Psoas muscle (tissue), 7 donors: ENCODE measurements at regions not wholly inside any gene's neighbourhood (a gene's known extent, or its start where the extent isn't known, plus 50 kb on each side); places are given as distances from the start of the nearest gene placed in this dataset.

ENCODE experiments used
- ATAC-seq, 4 donors: fragments of 200-7000 bp; cut with Tn5 transposase; one replicate each; pipeline ENCODE4 v1.9.1; 2020; ENCODE audit warnings: moderate library complexity in 3 of 4, mild to moderate bottlenecking in 2 of 4
- DNase-seq, 2 donors: peaks; one replicate each; pipeline ENCODE4 v3.0.0-alpha.2; 2020
- H3K27ac ChIP-seq: fragments of 200-600 bp; one replicate; pipeline ENCODE4 v1.8.0; 2022
- H3K27me3 ChIP-seq, 3 donors: fragments of 200-600 bp in 1 of 3; one replicate each; pipeline versions ENCODE4 v1.6.1 to v1.8.0; 2013 to 2022; ENCODE audit warnings: low read length in 2 of 3, mild to moderate bottlenecking in 2 of 3, moderate library complexity in 1 of 3; ENCODE audit not compliant: insufficient read depth in 3 of 3
- H3K36me3 ChIP-seq, 2 donors: fragments of 200-600 bp in 1 of 2; one replicate each; pipeline versions ENCODE4 v1.6.1 to v1.8.0; 2013 to 2022; ENCODE audit warnings: low read depth in 1 of 2, mild to moderate bottlenecking in 1 of 2, moderate library complexity in 1 of 2; ENCODE audit not compliant: insufficient read depth in 1 of 2
- H3K4me1 ChIP-seq: fragments of 200-600 bp; one replicate; pipeline ENCODE4 v1.8.0; 2022
- H3K4me3 ChIP-seq: fragments of 200-600 bp; one replicate; pipeline ENCODE4 v1.8.0; 2022; ENCODE audit warnings: mild to moderate bottlenecking
- H3K9me3 ChIP-seq: fragments of 200-600 bp; one replicate; pipeline ENCODE4 v1.8.0; 2022
- WGBS, 3 donors: extraction: QIAGEN DNeasy Blood & Tissue Kit; methylation state at CpG; one replicate each; pipeline versions ENCODE4 v1.1.6 to v1.1.7; 2013; 5-methylcytosine and 5-hydroxymethylcytosine counted together
- intact Hi-C, 2 donors: fragments of 100-400 bp; cut with DNase I; formaldehyde crosslinking; loops; one replicate each; pipeline versions ENCODE4 v1.11.0 to v1.14.2; 2022
- TF ChIP-seq, protein P1 (sequence below): fragments of 200-600 bp; IDR thresholded peaks from one replicate; pipeline ENCODE4 v1.8.0; 2022; ENCODE audit warnings: antibody characterized with exemption
- donor health status: healthy with polysubstance abuse.
- donor health status: DM: no; HTN: no; CAD: no; lungs with moderate emphysema.
- donor health status: Bipolar disorder and iron deficiency.
- donor health status: healthy.
- donor health status: DM: yes; HTN: yes; CAD: no.
- donor health status: DM: no; HTN: no; CAD: no.
- donor health status: DM: yes; HTN: yes; CAD: no.

DNA sequence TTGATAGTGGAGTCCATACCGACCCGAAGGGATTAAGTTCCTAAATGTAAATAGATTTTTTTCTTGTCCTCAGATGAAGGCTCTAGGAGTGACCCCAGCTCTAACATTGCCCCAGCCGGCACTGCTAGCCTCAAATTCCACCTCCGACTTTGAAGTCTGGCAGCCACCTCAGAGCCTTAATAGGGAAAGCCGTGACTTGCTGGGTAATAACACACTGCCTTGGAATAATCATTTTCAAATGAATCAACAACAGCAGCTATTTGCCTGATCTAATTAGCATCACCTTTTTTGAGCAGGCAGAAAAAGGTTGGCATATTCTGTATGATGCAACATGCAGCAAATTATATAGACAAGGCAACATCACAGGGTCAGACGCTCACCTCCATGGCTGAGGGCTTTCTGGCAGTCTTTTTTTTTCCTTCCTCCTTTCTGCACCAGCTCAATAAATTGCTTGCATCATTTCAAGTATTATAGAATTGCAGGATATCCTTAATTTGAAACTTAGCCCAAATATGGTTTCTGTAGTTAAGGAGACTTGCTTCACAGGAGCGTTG lies 276.5 kb upstream of the ATP5MC3 start:
- WGBS, 3 donors: 31 to 32% (median 31%) methylated on average over 7 of the region's 7 CpGs
- no peak for ATAC-seq
- no peaks in the 10 kb centered on the region for H3K9me3 ChIP-seq
- intact Hi-C loops: no loop called here
- no peak overlapping the region for H3K4me3 ChIP-seq
- H3K4me1 ChIP-seq: no peaks in the 10 kb centered on the region
- no peak overlapping the region for H3K27ac ChIP-seq
- TF ChIP-seq, protein P1, sequence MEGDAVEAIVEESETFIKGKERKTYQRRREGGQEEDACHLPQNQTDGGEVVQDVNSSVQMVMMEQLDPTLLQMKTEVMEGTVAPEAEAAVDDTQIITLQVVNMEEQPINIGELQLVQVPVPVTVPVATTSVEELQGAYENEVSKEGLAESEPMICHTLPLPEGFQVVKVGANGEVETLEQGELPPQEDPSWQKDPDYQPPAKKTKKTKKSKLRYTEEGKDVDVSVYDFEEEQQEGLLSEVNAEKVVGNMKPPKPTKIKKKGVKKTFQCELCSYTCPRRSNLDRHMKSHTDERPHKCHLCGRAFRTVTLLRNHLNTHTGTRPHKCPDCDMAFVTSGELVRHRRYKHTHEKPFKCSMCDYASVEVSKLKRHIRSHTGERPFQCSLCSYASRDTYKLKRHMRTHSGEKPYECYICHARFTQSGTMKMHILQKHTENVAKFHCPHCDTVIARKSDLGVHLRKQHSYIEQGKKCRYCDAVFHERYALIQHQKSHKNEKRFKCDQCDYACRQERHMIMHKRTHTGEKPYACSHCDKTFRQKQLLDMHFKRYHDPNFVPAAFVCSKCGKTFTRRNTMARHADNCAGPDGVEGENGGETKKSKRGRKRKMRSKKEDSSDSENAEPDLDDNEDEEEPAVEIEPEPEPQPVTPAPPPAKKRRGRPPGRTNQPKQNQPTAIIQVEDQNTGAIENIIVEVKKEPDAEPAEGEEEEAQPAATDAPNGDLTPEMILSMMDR: no peak
- no peaks in the 10 kb centered on the region for H3K27me3 ChIP-seq
- DNase-seq: no peak
- no peaks in the 10 kb centered on the region for H3K36me3 ChIP-seq

DNA sequence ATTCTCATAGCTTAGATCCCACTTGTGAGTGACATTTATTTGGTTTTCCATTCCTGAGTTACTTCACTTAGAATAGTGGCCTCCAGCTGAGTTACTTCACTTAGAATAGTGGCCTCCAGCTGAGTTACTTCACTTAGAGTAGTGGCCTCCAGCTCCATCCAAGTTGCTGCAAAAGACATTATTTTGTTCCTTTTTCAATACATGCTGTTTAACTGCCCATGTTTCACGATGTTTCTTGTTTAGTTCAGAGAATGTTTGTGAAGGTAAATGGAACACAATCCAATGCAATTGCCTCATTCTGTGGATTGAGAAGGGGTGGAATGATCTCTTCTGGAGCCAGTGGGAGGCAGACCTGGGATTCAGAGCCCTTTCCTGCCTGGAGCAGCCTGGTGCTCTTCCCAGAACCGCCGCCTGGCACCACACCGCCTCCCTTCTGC lies 273.5 kb upstream of the ATP5MC3 start:
- intact Hi-C loops: no loop called here
- 73 to 79% (median 78%) methylated on average over 4 of the region's 4 CpGs for WGBS, 3 donors
- ATAC-seq (no peak), DNase-seq (no peak)
- Histone ChIP-seq H3K4me1 (no peaks in the 10 kb centered on the region), H3K27me3 (no peaks in the 10 kb centered on the region), H3K36me3 (no peaks in the 10 kb centered on the region), H3K9me3 (no peaks in the 10 kb centered on the region), H3K27ac (no peak overlapping the region), H3K4me3 (no peak overlapping the region)
- TF ChIP-seq, protein P1: no peak

DNA sequence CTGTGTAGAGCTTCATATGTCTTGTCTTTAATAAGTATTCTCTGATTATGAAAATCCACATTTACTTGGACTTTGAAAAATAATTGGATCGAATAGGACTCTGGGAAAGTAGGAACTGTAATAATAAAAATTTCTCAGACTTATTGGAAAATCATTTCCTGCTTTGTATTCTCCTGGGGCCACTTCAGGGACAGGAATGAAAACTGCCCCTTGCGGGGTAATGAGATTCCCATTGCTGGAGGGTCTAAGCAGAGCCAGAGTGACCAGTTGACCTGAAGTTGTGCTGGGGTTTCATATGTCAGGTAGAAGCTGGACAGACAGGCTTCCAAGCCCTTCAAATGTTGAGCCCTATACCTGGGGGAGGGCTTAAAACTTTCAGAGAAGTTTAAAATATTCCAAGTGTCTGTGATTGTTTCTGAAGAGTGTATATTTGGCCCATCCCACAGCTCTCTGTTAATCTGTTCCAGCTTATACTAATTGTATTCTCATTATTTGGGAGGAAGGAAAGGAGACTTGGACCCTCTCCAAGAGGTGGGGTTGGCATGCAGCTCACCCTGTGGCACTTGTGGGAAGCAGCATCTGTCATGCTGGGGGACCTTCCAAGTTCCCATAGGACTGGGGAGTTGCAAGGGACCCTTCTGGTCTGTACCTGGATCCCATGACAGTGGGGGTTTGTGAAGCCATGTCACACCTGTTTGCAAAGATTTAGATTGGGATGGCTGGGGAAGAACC lies 268.7 kb upstream of the ATP5MC3 start:
- no peak overlapping the region for H3K27ac ChIP-seq
- no peak for DNase-seq
- peaks cover 0 to 4% (median 0%) of the 10 kb centered on the region in 3 donors for H3K27me3 ChIP-seq
- intact Hi-C loops: no loop called here
- no peaks in the 10 kb centered on the region for H3K9me3 ChIP-seq
- TF ChIP-seq, protein P1: no peak
- no peaks in the 10 kb centered on the region for H3K36me3 ChIP-seq
- ATAC-seq: no peak
- WGBS, 3 donors: 62% methylated on average over 2 of the region's 2 CpGs
- no peak overlapping the region for H3K4me3 ChIP-seq
- no peaks in the 10 kb centered on the region for H3K4me1 ChIP-seq

DNA sequence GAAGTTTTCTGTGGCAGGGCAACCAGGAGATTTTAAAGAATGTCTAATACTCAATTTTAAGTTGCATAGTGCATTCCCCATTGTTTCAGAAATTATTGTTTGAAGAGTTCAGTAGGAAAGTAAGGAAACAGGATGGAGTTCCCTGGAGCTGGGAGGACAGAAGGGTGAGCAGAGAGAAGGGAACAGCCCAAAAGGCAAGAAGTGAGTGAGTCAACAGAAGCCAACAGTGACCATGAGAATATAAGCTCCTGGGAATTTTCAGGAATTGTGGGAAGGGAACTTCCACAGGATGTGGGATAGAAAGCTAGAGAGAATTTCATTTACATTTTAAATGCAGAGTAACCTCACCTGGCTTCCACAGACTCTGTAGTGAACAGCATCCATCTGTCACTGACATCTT lies 268.1 kb upstream of the ATP5MC3 start:
- TF ChIP-seq, protein P1: no peak
- ATAC-seq: no peak
- Histone ChIP-seq H3K4me3 (no peak overlapping the region), H3K36me3 (no peaks in the 10 kb centered on the region), H3K27ac (no peak overlapping the region), H3K4me1 (no peaks in the 10 kb centered on the region), H3K27me3 (peaks cover 0 to 4% (median 0%) of the 10 kb centered on the region in 3 donors), H3K9me3 (no peaks in the 10 kb centered on the region)
- intact Hi-C loops: no loop called here
- DNase-seq: no peak
